ENCODE measurements at regions not wholly inside any gene's neighbourhood (a gene's known extent, or its start where the extent isn't known, plus 50 kb on each side); places are given as distances from the start of the nearest gene placed in this dataset.

DNA sequence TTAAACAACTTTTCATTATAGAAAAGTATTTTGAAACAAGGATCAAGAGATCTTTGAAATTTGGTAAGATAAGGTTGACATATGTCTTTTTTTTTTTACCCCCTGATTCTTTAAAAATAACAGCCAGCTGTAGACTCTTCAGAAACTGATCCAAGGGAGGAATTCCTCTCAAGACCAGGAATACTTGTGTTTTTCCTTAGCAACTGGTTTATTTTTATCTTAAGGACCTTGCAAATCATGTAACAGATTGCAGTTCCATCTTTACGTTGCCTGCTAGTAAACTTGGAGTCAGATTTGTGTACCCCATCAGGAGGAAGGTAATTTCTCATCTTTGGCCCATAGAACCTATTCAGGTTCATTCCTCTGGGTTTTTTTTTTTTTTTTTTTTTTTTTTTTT lies 71.6 kb downstream of the BOLA3 start:
- Mint-ChIP-seq H3K27ac (ENCODE audit: low read depth, unreplicated experiment) (no peak overlapping the region), H3K27me3 (ENCODE audit: insufficient read depth, unreplicated experiment) (no peaks in the 10 kb centered on the region), H3K9me3 (ENCODE audit: unreplicated experiment) (no peaks in the 10 kb centered on the region), H3K4me3 (ENCODE audit: unreplicated experiment) (no peak overlapping the region), H3K4me1 (ENCODE audit: insufficient read depth, unreplicated experiment) (no peaks in the 10 kb centered on the region), H3K36me3 (ENCODE audit: insufficient read depth, unreplicated experiment) (peaks cover 41% of the 10 kb centered on the region)
- intact Hi-C loops (cut with micrococcal nuclease): no loop called here
- POLR2A ChIA-PET: interaction anchor here (0.8 to 1.2 kb wide), 3 partner anchors 12 to 137 kb away, joined by 3 to 6 read pairs (median 3); no protein-coding TSS in a partner anchor
- CTCF ChIA-PET: interaction anchor here (0.6 kb wide), 1 partner anchor 86 kb away, joined by 3 read pairs; no protein-coding TSS in a partner anchor
- TF ChIP-seq, protein P1, sequence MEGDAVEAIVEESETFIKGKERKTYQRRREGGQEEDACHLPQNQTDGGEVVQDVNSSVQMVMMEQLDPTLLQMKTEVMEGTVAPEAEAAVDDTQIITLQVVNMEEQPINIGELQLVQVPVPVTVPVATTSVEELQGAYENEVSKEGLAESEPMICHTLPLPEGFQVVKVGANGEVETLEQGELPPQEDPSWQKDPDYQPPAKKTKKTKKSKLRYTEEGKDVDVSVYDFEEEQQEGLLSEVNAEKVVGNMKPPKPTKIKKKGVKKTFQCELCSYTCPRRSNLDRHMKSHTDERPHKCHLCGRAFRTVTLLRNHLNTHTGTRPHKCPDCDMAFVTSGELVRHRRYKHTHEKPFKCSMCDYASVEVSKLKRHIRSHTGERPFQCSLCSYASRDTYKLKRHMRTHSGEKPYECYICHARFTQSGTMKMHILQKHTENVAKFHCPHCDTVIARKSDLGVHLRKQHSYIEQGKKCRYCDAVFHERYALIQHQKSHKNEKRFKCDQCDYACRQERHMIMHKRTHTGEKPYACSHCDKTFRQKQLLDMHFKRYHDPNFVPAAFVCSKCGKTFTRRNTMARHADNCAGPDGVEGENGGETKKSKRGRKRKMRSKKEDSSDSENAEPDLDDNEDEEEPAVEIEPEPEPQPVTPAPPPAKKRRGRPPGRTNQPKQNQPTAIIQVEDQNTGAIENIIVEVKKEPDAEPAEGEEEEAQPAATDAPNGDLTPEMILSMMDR (IDR thresholded peaks at IDR 0.05; ENCODE audit: unreplicated experiment): no peak
- no TSS peak for BruUV-seq (replicated peaks)
- no peak for DNase-seq (ENCODE audit: unreplicated experiment)

DNA sequence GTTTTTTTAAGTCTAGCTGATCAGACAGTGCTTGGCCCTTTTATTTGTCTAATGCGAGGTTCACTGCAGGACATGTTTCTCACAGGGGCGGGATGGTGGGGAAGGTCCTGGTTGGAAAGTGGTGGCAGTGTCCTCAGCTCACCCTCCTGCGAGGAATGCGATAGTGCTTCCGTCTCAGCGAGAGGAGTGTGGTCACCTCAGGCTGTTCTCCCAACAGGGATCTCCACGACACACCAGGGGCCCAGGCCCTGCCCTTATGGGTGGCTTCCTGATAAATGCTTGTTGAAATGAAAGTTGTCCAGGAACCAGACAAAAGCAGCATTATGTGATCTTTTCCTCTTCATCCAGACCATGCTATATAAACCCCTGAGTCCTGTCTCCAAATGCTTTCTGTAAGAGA lies 70.1 kb downstream of the BOLA3 start:
- DNase-seq (ENCODE audit: unreplicated experiment): no peak
- BruUV-seq (replicated peaks): no TSS peak
- POLR2A ChIA-PET: interaction anchor here (0.8 kb wide), 1 partner anchor 9 kb away, joined by 3 read pairs; no protein-coding TSS in a partner anchor
- intact Hi-C loops (cut with micrococcal nuclease): no loop called here
- H3K27ac Mint-ChIP-seq (ENCODE audit: low read depth, unreplicated experiment): no peak overlapping the region
- no peaks in the 10 kb centered on the region for H3K9me3 Mint-ChIP-seq (ENCODE audit: unreplicated experiment)
- CTCF ChIA-PET: no interaction called here
- H3K36me3 Mint-ChIP-seq (ENCODE audit: insufficient read depth, unreplicated experiment): peaks cover 51% of the 10 kb centered on the region
- TF ChIP-seq, protein P1 (IDR thresholded peaks at IDR 0.05; ENCODE audit: unreplicated experiment): no peak
- H3K4me1 Mint-ChIP-seq (ENCODE audit: insufficient read depth, unreplicated experiment): no peaks in the 10 kb centered on the region
- no peaks in the 10 kb centered on the region for H3K27me3 Mint-ChIP-seq (ENCODE audit: insufficient read depth, unreplicated experiment)
- H3K4me3 Mint-ChIP-seq (ENCODE audit: unreplicated experiment): no peak overlapping the region

DNA sequence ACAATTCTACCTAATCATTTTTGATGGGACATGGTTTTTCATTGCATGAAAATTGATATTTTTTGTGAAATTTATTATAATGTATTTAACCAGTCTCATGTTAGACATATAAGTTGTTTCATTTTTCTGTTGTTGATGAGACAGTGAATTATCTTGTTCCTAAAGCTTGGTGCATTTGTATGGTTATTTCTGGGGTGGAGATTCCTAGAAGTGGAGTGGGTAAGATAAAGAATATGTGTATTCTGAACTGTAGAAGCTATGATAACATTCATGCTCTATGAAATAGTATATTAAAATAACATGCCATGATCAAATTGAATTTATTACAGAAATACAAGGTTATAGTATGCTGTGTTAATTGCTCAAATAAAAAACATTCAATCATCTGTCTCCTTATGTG lies 69.2 kb downstream of the BOLA3 start:
- intact Hi-C loops (cut with micrococcal nuclease): no loop called here
- TF ChIP-seq, protein P1 (IDR thresholded peaks at IDR 0.05; ENCODE audit: unreplicated experiment): no peak
- no peaks in the 10 kb centered on the region for H3K9me3 Mint-ChIP-seq (ENCODE audit: unreplicated experiment)
- peaks cover 52% of the 10 kb centered on the region for H3K36me3 Mint-ChIP-seq (ENCODE audit: insufficient read depth, unreplicated experiment)
- H3K27me3 Mint-ChIP-seq (ENCODE audit: insufficient read depth, unreplicated experiment): no peaks in the 10 kb centered on the region
- H3K4me1 Mint-ChIP-seq (ENCODE audit: insufficient read depth, unreplicated experiment): no peaks in the 10 kb centered on the region
- H3K27ac Mint-ChIP-seq (ENCODE audit: low read depth, unreplicated experiment): no peak overlapping the region
- no peak overlapping the region for H3K4me3 Mint-ChIP-seq (ENCODE audit: unreplicated experiment)
- no TSS peak for BruUV-seq (replicated peaks)
- POLR2A ChIA-PET: interaction anchor here (0.7 to 0.8 kb wide), 2 partner anchors 9 to 324 kb away, joined by 3 read pairs; no protein-coding TSS in a partner anchor
- DNase-seq (ENCODE audit: unreplicated experiment): no peak
- CTCF ChIA-PET: no interaction called here

DNA sequence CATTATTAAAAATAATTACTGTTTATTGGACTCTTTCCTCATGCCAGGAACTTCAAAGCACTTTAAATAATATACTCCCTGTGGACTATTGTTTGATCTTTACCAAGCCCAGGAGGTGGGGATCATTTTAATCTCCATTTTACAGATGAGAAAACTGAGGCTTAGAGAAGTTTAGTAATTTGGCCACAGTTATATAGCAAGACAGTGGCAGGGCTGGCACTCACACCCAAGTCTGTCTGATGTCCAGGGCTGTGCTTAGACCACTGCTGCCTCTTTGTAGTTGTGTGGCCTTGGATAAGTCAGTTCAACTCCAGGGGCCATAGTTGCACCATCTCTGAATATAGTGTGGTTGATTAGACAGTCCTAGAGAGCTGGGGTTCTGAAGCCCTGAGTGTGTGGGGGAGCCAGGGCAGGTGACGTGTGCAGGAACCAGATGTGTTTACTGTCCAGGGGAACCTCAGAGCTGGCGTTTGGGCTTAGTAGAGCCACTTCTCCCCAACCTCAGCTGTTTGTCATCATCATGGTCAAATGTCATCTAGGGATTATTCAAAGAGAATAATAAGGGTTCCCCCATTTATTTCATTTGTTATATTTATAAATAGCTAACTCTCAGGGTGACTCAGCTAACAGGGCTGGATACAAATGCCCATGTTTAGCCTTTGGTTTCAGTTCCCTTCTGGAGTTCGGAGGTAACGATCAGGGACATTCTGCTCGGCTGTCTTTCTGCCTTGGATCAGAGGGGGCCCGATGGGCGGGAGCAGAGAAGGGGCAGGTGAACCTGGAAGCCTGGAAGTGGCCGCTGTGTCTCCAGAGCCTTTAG lies 68.0 kb downstream of the BOLA3 start:
- H3K27ac Mint-ChIP-seq (ENCODE audit: low read depth, unreplicated experiment): no peak overlapping the region
- no peaks in the 10 kb centered on the region for H3K4me1 Mint-ChIP-seq (ENCODE audit: insufficient read depth, unreplicated experiment)
- peaks cover 47% of the 10 kb centered on the region for H3K36me3 Mint-ChIP-seq (ENCODE audit: insufficient read depth, unreplicated experiment)
- ChIA-PET POLR2A (interaction anchor here (0.6 kb wide), 1 partner anchor 44 kb away, joined by 5 read pairs; no protein-coding TSS in a partner anchor), CTCF (interaction anchor here (0.6 kb wide), 1 partner anchor 268 kb away, joined by 3 read pairs; no protein-coding TSS in a partner anchor)
- DNase-seq (ENCODE audit: unreplicated experiment): no peak
- H3K27me3 Mint-ChIP-seq (ENCODE audit: insufficient read depth, unreplicated experiment): no peaks in the 10 kb centered on the region
- no peaks in the 10 kb centered on the region for H3K9me3 Mint-ChIP-seq (ENCODE audit: unreplicated experiment)
- TF ChIP-seq, protein P1 (IDR thresholded peaks at IDR 0.05; ENCODE audit: unreplicated experiment): no peak
- intact Hi-C loops (cut with micrococcal nuclease): no loop called here
- BruUV-seq (replicated peaks): no TSS peak
- no peak overlapping the region for H3K4me3 Mint-ChIP-seq (ENCODE audit: unreplicated experiment)

Data from MCF 10A (cell line).